ENCODE measurements at regions not wholly inside any gene's neighbourhood (a gene's known extent, or its start where the extent isn't known, plus 50 kb on each side); places are given as distances from the start of the nearest gene placed in this dataset.

DNA sequence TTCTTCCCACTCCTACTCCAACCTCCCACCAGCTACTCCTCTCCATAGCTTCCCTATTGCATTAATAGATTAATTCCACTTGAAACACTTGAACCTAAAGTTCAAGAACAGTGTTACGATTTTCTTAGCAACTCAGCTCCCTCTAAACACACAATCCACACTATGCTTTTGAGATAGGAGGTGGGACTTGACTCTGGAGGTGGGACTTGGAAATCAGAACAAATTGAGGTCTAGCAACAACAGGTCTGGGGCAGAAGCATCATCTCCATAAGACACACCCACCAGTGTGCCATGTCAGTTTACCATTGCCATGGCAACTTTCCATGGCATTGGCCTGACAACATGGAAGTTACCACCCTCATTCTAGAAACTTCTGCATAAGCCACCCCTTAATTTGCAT, 336.5 kb upstream of the ALCAM start:
- no peaks in the 10 kb centered on the region for H3K36me3 ChIP-seq (ENCODE audit: control insufficient read depth in 2 of 4, insufficient read depth in 4 of 4, low read length in 3 of 4)
- H3K23me2 ChIP-seq (ENCODE audit: low read depth, low read length) = no peaks in the 10 kb centered on the region
- H3K9me3 ChIP-seq (ENCODE audit: insufficient read depth in 2 of 2, low read depth in 1 of 2, low read length in 1 of 2) = no peaks in the 10 kb centered on the region; a peak in 1 of 4 replicates
- H4K91ac ChIP-seq (replicated peaks; ENCODE audit: insufficient read length, low read length) = no peak overlapping the region
- H2BK12ac ChIP-seq (ENCODE audit: low read depth, low read length) = no peak overlapping the region
- H3K14ac ChIP-seq (ENCODE audit: insufficient read length) = no peak overlapping the region
- no peak overlapping the region for H3K18ac ChIP-seq (ENCODE audit: extremely low read depth, low read length)
- no peak overlapping the region for H2BK15ac ChIP-seq (ENCODE audit: low read length)
- no peaks in the 10 kb centered on the region for H3K79me1 ChIP-seq (ENCODE audit: low read depth, low read length)
- H4K5ac ChIP-seq (ENCODE audit: insufficient read length, low read depth, low read length) = no peak overlapping the region
- no peaks in the 10 kb centered on the region for H4K20me1 ChIP-seq (replicated peaks in 1 of 2; ENCODE audit: control insufficient read depth in 1 of 2, insufficient read depth in 2 of 2, low read length in 2 of 2)
- no peak overlapping the region for H3K56ac ChIP-seq (replicated peaks; ENCODE audit: insufficient read length, low read depth, low read length)
- no peak for TF ChIP-seq CTBP2 (IDR thresholded peaks at IDR 0.05; ENCODE audit: borderline replicate concordance, insufficient read depth, insufficient read length, low read length)
- TF ChIP-seq SIX5 (IDR thresholded peaks at IDR 0.05; ENCODE audit: low read depth, low read length) = no peak
- no peak for TF ChIP-seq GABPA (IDR thresholded peaks at IDR 0.05; ENCODE audit: borderline replicate concordance, insufficient read depth, low read length)
- TF ChIP-seq RFX5 (IDR thresholded peaks at IDR 0.05; ENCODE audit: borderline replicate concordance, low read depth, low read length) = no peak
- TF ChIP-seq, protein P1, sequence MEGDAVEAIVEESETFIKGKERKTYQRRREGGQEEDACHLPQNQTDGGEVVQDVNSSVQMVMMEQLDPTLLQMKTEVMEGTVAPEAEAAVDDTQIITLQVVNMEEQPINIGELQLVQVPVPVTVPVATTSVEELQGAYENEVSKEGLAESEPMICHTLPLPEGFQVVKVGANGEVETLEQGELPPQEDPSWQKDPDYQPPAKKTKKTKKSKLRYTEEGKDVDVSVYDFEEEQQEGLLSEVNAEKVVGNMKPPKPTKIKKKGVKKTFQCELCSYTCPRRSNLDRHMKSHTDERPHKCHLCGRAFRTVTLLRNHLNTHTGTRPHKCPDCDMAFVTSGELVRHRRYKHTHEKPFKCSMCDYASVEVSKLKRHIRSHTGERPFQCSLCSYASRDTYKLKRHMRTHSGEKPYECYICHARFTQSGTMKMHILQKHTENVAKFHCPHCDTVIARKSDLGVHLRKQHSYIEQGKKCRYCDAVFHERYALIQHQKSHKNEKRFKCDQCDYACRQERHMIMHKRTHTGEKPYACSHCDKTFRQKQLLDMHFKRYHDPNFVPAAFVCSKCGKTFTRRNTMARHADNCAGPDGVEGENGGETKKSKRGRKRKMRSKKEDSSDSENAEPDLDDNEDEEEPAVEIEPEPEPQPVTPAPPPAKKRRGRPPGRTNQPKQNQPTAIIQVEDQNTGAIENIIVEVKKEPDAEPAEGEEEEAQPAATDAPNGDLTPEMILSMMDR (IDR thresholded peaks at IDR 0.05; ENCODE audit: control extremely low read depth in 1 of 3, insufficient read depth in 1 of 3, low read depth in 1 of 3, low read length in 3 of 3) = no peak
- TF ChIP-seq TBP (IDR thresholded peaks at IDR 0.05; ENCODE audit: low read depth, low read length) = no peak
- TF ChIP-seq TAF1 (IDR thresholded peaks at IDR 0.05; ENCODE audit: low read depth, low read length) = no peak
- no peak for TF ChIP-seq CBX8 (IDR thresholded peaks at IDR 0.05; ENCODE audit: borderline replicate concordance, low read depth, low read length)
- no peak for TF ChIP-seq SIN3A (conservative IDR thresholded peaks at IDR 0.05 in 1 of 2, IDR thresholded peaks at IDR 0.05 in 1 of 2; ENCODE audit: low read depth in 1 of 2, low read length in 2 of 2)
- TF ChIP-seq, protein P2, sequence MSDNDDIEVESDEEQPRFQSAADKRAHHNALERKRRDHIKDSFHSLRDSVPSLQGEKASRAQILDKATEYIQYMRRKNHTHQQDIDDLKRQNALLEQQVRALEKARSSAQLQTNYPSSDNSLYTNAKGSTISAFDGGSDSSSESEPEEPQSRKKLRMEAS (IDR thresholded peaks at IDR 0.05) = no peak
- TF ChIP-seq NANOG (IDR thresholded peaks at IDR 0.05; ENCODE audit: insufficient read depth, low read depth, low read length, poor library complexity, severe bottlenecking) = no peak
- no peak for TF ChIP-seq PHF8 (conservative IDR thresholded peaks at IDR 0.05; ENCODE audit: low read depth, low read length)
- POLR2A ChIA-PET (ENCODE audit: partially characterized antibody) = no interaction called here
- WGBS, 2 experiments (ENCODE audit: extremely low coverage in 1 of 2, insufficient coverage in 1 of 2, insufficient read length in 1 of 2, insufficient replicate concordance in 2 of 2, low coverage in 1 of 2, low lambda C conversion rate in 2 of 2, missing lambda C conversion rate in 1 of 2) = 93% methylated on average over 1 of the region's 1 CpG; no CpG with 5 or more reads in 1 of the 2 experiments
- H4K8ac ChIP-seq (ENCODE audit: extremely low read depth, insufficient read depth, low read length) = no peak overlapping the region
- no peak overlapping the region for H3K9ac ChIP-seq (replicated peaks in 1 of 4; ENCODE audit: extremely low read depth in 1 of 4, low read depth in 3 of 4, low read length in 3 of 4)
- no peak overlapping the region for H3K23ac ChIP-seq (ENCODE audit: insufficient read length)
- no peak overlapping the region for H3K4me3 ChIP-seq (ENCODE audit: extremely low read depth in 1 of 4, insufficient read depth in 2 of 4, low read depth in 3 of 4, low read length in 4 of 4)
- no peaks in the 10 kb centered on the region for H3K27me3 ChIP-seq (replicated peaks in 1 of 4; ENCODE audit: control insufficient read depth in 3 of 4, extremely low read depth in 1 of 4, insufficient read depth in 3 of 4, low read length in 3 of 4)
- no peak overlapping the region for H2BK120ac ChIP-seq (replicated peaks; ENCODE audit: low read depth, low read length)
- H3K79me2 ChIP-seq (ENCODE audit: control insufficient read depth in 1 of 2, insufficient read depth in 2 of 2, low read length in 2 of 2) = no peaks in the 10 kb centered on the region
- H2AFZ ChIP-seq (ENCODE audit: low read length) = no peak overlapping the region
- no peak overlapping the region for H2BK5ac ChIP-seq (ENCODE audit: low read depth, low read length)
- no peak overlapping the region for H3K4ac ChIP-seq (replicated peaks; ENCODE audit: insufficient read length, low read depth, low read length)
- H3K27ac ChIP-seq (ENCODE audit: low read depth, low read length) = no peak overlapping the region
- no peak overlapping the region for H2AK5ac ChIP-seq (ENCODE audit: low read depth, low read length)
- H3K4me1 ChIP-seq (replicated peaks in 1 of 4; ENCODE audit: control insufficient read depth in 3 of 4, insufficient read depth in 4 of 4, low read length in 3 of 4) = no peaks in the 10 kb centered on the region
- CTCF ChIA-PET (ENCODE audit: partially characterized antibody) = no interaction called here
- no peak overlapping the region for H2BK20ac ChIP-seq (ENCODE audit: low read length)
- FAIRE-seq = no peak
- DNase-seq (ENCODE audit: low read depth in 1 of 2, low spot score in 2 of 2) = no peak
- no peak overlapping the region for H3K4me2 ChIP-seq (ENCODE audit: insufficient read depth in 1 of 2, low read depth in 2 of 2, low read length in 2 of 2)
